ENCODE measurements at regions not wholly inside any gene's neighbourhood (a gene's known extent, or its start where the extent isn't known, plus 50 kb on each side); places are given as distances from the start of the nearest gene placed in this dataset.

GRCh38 chr3:76760336-76760735, 279.6 kb upstream of the ROBO2 start:
- Histone ChIP-seq H4K91ac (ENCODE audit: low read length) (no peak overlapping the region), H3K9ac (ENCODE audit: low read length) (no peak overlapping the region), H2BK12ac (ENCODE audit: low read length in 2 of 2) (no peak overlapping the region), H3K4me2 (ENCODE audit: low read length, poor library complexity, severe bottlenecking) (no peak overlapping the region), H2BK15ac (ENCODE audit: low read depth, poor library complexity, severe bottlenecking) (no peak overlapping the region), H3K23ac (ENCODE audit: low read length in 2 of 2) (no peak overlapping the region), H2BK120ac (ENCODE audit: low read depth, low read length) (no peak overlapping the region), H3K14ac (ENCODE audit: low read length in 2 of 2) (no peak overlapping the region), H3K27me3 (ENCODE audit: control insufficient read depth in 1 of 2, insufficient read depth in 1 of 2, low read length in 2 of 2) (no peaks in the 10 kb centered on the region), H3K79me1 (replicated peaks; ENCODE audit: low read length, poor library complexity, severe bottlenecking) (no peaks in the 10 kb centered on the region), H3K18ac (ENCODE audit: low read depth in 1 of 2, low read length in 2 of 2) (no peak overlapping the region), H2AK5ac (ENCODE audit: low read length, severe bottlenecking) (no peak overlapping the region), H4K8ac (ENCODE audit: low read length) (no peak overlapping the region), H2BK5ac (ENCODE audit: low read depth, low read length, poor library complexity, severe bottlenecking) (no peak overlapping the region), H3K36me3 (ENCODE audit: control insufficient read depth in 1 of 2, insufficient read depth in 2 of 2, low read depth in 1 of 2, low read length in 2 of 2) (no peaks in the 10 kb centered on the region), H3K27ac (ENCODE audit: low read length, poor library complexity, severe bottlenecking) (no peak overlapping the region), H3K9me3 (ENCODE audit: control insufficient read depth, low read length) (no peaks in the 10 kb centered on the region), H2AFZ (ENCODE audit: low read depth, low read length) (no peak overlapping the region), H3K4ac (ENCODE audit: low read depth in 1 of 2, low read length in 2 of 2) (no peak overlapping the region), H3K4me1 (ENCODE audit: control insufficient read depth, insufficient read depth, low read depth, low read length) (no peaks in the 10 kb centered on the region), H3K4me3 (ENCODE audit: insufficient read depth in 1 of 2, low read depth in 1 of 2, low read length in 2 of 2) (no peak overlapping the region)
- WGBS, result no CpG with 5 or more reads among the region's 3 CpGs
- no peak for DNase-seq

DNA sequence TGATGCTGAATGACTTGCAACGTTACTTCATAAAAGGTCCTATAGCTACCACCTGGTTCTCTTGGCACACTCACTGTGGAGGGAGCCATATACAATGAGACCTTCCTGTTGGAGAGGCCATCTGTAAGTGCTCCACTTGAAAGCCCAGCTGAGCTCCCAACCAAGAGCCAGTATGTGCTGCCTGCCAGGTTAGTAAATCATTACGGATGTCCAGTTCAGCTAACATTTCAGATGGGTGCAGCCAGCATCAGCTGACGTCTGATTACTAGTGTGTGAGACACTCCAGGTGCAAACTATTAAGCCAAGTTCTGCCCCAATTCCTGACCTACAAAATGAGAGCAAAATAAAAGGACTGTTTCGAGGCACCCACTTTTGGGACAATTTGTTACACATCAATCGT, 274.4 kb upstream of the ROBO2 start:
- H4K8ac ChIP-seq (ENCODE audit: low read length), result no peak overlapping the region
- no peaks in the 10 kb centered on the region for H3K36me3 ChIP-seq (ENCODE audit: control insufficient read depth in 1 of 2, insufficient read depth in 2 of 2, low read depth in 1 of 2, low read length in 2 of 2)
- no peak overlapping the region for H3K4me3 ChIP-seq (ENCODE audit: insufficient read depth in 1 of 2, low read depth in 1 of 2, low read length in 2 of 2)
- H3K23ac ChIP-seq (ENCODE audit: low read length in 2 of 2), result no peak overlapping the region
- H4K91ac ChIP-seq (ENCODE audit: low read length), result no peak overlapping the region
- H3K4me2 ChIP-seq (ENCODE audit: low read length, poor library complexity, severe bottlenecking), result no peak overlapping the region
- no peaks in the 10 kb centered on the region for H3K9me3 ChIP-seq (ENCODE audit: control insufficient read depth, low read length)
- no peak overlapping the region for H2BK5ac ChIP-seq (ENCODE audit: low read depth, low read length, poor library complexity, severe bottlenecking)
- no peak overlapping the region for H2BK12ac ChIP-seq (ENCODE audit: low read length in 2 of 2)
- no peak overlapping the region for H2AK5ac ChIP-seq (ENCODE audit: low read length, severe bottlenecking)
- no peaks in the 10 kb centered on the region for H3K79me1 ChIP-seq (replicated peaks; ENCODE audit: low read length, poor library complexity, severe bottlenecking)
- no peak overlapping the region for H3K18ac ChIP-seq (ENCODE audit: low read depth in 1 of 2, low read length in 2 of 2)
- no peak overlapping the region for H3K9ac ChIP-seq (ENCODE audit: low read length)
- H2BK120ac ChIP-seq (ENCODE audit: low read depth, low read length), result no peak overlapping the region
- no peak for DNase-seq
- no peak overlapping the region for H3K4ac ChIP-seq (ENCODE audit: low read depth in 1 of 2, low read length in 2 of 2)
- 79% methylated on average over 5 of the region's 5 CpGs for WGBS
- no peak overlapping the region for H2BK15ac ChIP-seq (ENCODE audit: low read depth, poor library complexity, severe bottlenecking)
- H3K27me3 ChIP-seq (ENCODE audit: control insufficient read depth in 1 of 2, insufficient read depth in 1 of 2, low read length in 2 of 2), result no peaks in the 10 kb centered on the region
- H3K4me1 ChIP-seq (ENCODE audit: control insufficient read depth, insufficient read depth, low read depth, low read length), result no peaks in the 10 kb centered on the region
- H3K27ac ChIP-seq (ENCODE audit: low read length, poor library complexity, severe bottlenecking), result no peak overlapping the region
- no peak overlapping the region for H3K14ac ChIP-seq (ENCODE audit: low read length in 2 of 2)
- H2AFZ ChIP-seq (ENCODE audit: low read depth, low read length), result no peak overlapping the region

- Histone ChIP-seq H3K23ac (ENCODE audit: low read length in 2 of 2) (no peak overlapping the region), H2BK15ac (ENCODE audit: low read depth, poor library complexity, severe bottlenecking) (no peak overlapping the region), H2AFZ (ENCODE audit: low read depth, low read length) (no peak overlapping the region), H3K4me2 (ENCODE audit: low read length, poor library complexity, severe bottlenecking) (no peak overlapping the region), H2AK5ac (ENCODE audit: low read length, severe bottlenecking) (no peak overlapping the region), H4K8ac (ENCODE audit: low read length) (no peak overlapping the region), H3K27ac (ENCODE audit: low read length, poor library complexity, severe bottlenecking) (no peak overlapping the region), H3K4me1 (ENCODE audit: control insufficient read depth, insufficient read depth, low read depth, low read length) (no peaks in the 10 kb centered on the region), H3K79me1 (replicated peaks; ENCODE audit: low read length, poor library complexity, severe bottlenecking) (no peaks in the 10 kb centered on the region), H3K18ac (ENCODE audit: low read depth in 1 of 2, low read length in 2 of 2) (no peak overlapping the region), H3K9me3 (ENCODE audit: control insufficient read depth, low read length) (peaks cover 5% of the 10 kb centered on the region), H4K91ac (ENCODE audit: low read length) (no peak overlapping the region), H3K4me3 (ENCODE audit: insufficient read depth in 1 of 2, low read depth in 1 of 2, low read length in 2 of 2) (no peak overlapping the region), H3K9ac (ENCODE audit: low read length) (no peak overlapping the region), H2BK12ac (ENCODE audit: low read length in 2 of 2) (no peak overlapping the region), H3K4ac (ENCODE audit: low read depth in 1 of 2, low read length in 2 of 2) (no peak overlapping the region), H3K36me3 (ENCODE audit: control insufficient read depth in 1 of 2, insufficient read depth in 2 of 2, low read depth in 1 of 2, low read length in 2 of 2) (no peaks in the 10 kb centered on the region), H3K14ac (ENCODE audit: low read length in 2 of 2) (no peak overlapping the region), H2BK120ac (ENCODE audit: low read depth, low read length) (no peak overlapping the region), H2BK5ac (ENCODE audit: low read depth, low read length, poor library complexity, severe bottlenecking) (no peak overlapping the region), H3K27me3 (ENCODE audit: control insufficient read depth in 1 of 2, insufficient read depth in 1 of 2, low read length in 2 of 2) (no peaks in the 10 kb centered on the region)
- DNase-seq, result no peak
- no CpG with 5 or more reads among the region's 4 CpGs for WGBS
These were observed 271.0 kb upstream of the ROBO2 start for GRCh38 chr3:76768912-76769311.

DNA sequence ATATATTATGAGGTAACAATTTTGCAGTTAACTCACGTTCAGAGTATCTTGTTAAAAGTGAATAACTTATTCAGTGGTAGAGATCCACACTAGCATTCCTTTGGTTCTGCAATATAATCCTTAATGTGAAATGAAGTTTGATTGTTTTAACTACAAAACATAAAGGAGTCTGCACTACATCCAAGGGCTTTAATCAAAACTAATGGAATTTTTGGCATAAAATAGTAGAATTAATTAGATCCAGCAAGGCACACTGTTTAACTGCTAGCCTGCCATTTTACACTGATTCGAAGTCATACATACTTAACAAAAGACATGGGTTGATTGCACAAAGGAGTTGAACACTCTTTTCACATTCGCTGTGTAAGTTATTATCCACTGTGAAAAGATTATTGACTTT, 263.0 kb upstream of the ROBO2 start:
- Histone ChIP-seq H2BK120ac (ENCODE audit: low read depth, low read length) (no peak overlapping the region), H2AK5ac (ENCODE audit: low read length, severe bottlenecking) (no peak overlapping the region), H2AFZ (ENCODE audit: low read depth, low read length) (no peak overlapping the region), H2BK5ac (ENCODE audit: low read depth, low read length, poor library complexity, severe bottlenecking) (no peak overlapping the region), H3K18ac (ENCODE audit: low read depth in 1 of 2, low read length in 2 of 2) (no peak overlapping the region), H2BK12ac (ENCODE audit: low read length in 2 of 2) (no peak overlapping the region), H3K79me1 (replicated peaks; ENCODE audit: low read length, poor library complexity, severe bottlenecking) (no peaks in the 10 kb centered on the region), H3K36me3 (ENCODE audit: control insufficient read depth in 1 of 2, insufficient read depth in 2 of 2, low read depth in 1 of 2, low read length in 2 of 2) (no peaks in the 10 kb centered on the region), H4K8ac (ENCODE audit: low read length) (no peak overlapping the region), H4K91ac (ENCODE audit: low read length) (no peak overlapping the region), H3K4me3 (ENCODE audit: insufficient read depth in 1 of 2, low read depth in 1 of 2, low read length in 2 of 2) (no peak overlapping the region), H3K23ac (ENCODE audit: low read length in 2 of 2) (no peak overlapping the region), H3K27ac (ENCODE audit: low read length, poor library complexity, severe bottlenecking) (no peak overlapping the region), H3K4me2 (ENCODE audit: low read length, poor library complexity, severe bottlenecking) (no peak overlapping the region), H3K9ac (ENCODE audit: low read length) (no peak overlapping the region), H3K14ac (ENCODE audit: low read length in 2 of 2) (no peak overlapping the region), H3K9me3 (ENCODE audit: control insufficient read depth, low read length) (peaks cover 21% of the 10 kb centered on the region), H3K27me3 (ENCODE audit: control insufficient read depth in 1 of 2, insufficient read depth in 1 of 2, low read length in 2 of 2) (no peaks in the 10 kb centered on the region), H3K4me1 (ENCODE audit: control insufficient read depth, insufficient read depth, low read depth, low read length) (no peaks in the 10 kb centered on the region), H3K4ac (ENCODE audit: low read depth in 1 of 2, low read length in 2 of 2) (no peak overlapping the region), H2BK15ac (ENCODE audit: low read depth, poor library complexity, severe bottlenecking) (no peak overlapping the region)
- DNase-seq, result no peak
- 92% methylated on average over 2 of the region's 3 CpGs for WGBS

Data from mesenchymal stem cell (in vitro differentiated cells and primary cell).